Heart left ventricle (tissue), 16 donors: ENCODE measurements at regions not wholly inside any gene's neighbourhood (a gene's known extent, or its start where the extent isn't known, plus 50 kb on each side); places are given as distances from the start of the nearest gene placed in this dataset.
A peak's percentile ranks its signal among the peaks of the same experiment; 100 is the strongest.

Experiments used
- ATAC-seq, 4 donors: fragments of 200-7000 bp; cut with Tn5 transposase; one replicate each; pipeline ENCODE4 v1.9.1; 2020 to 2022; ENCODE audit warnings: moderate library complexity in 4 of 4, mild to moderate bottlenecking in 3 of 4, moderate number of reproducible peaks in 1 of 4
- DNase-seq, 5 donors: peaks; one replicate each; pipeline ENCODE4 v3.0.0-alpha.2; 2020
- H3K27ac ChIP-seq, 12 donors: fragments of 200-600 bp; sonication (generic) in 4 of 12; one replicate each; pipeline versions ENCODE4 v1.5.0 to v1.8.0; 2016 to 2022; ENCODE audit warnings: mild to moderate bottlenecking in 2 of 12
- H3K27me3 ChIP-seq, 9 donors: fragments of 200-600 bp; sonication (generic) in 2 of 9; one replicate each; pipeline versions ENCODE4 v1.5.1 to v1.8.0; 2016 to 2022; ENCODE audit warnings: mild to moderate bottlenecking in 3 of 9
- H3K36me3 ChIP-seq, 9 donors: fragments of 200-600 bp; sonication (generic) in 2 of 9; one replicate each; pipeline versions ENCODE4 v1.5.0 to v1.8.0; 2018 to 2022; ENCODE audit warnings: mild to moderate bottlenecking in 2 of 9
- H3K4me1 ChIP-seq, 12 donors: fragments of 200-600 bp; sonication (generic) in 4 of 12; one replicate each; pipeline versions ENCODE4 v1.5.0 to v1.8.0; 2016 to 2022; ENCODE audit warnings: mild to moderate bottlenecking in 3 of 12
- H3K4me3 ChIP-seq, 12 donors: fragments of 200-600 bp; sonication (generic) in 4 of 12; one replicate each; pipeline versions ENCODE4 v1.5.0 to v1.8.0; 2017 to 2022; ENCODE audit warnings: mild to moderate bottlenecking in 9 of 12, moderate library complexity in 4 of 12
- H3K9me3 ChIP-seq, 12 donors: fragments of 200-600 bp; sonication (generic) in 4 of 12; one replicate each; pipeline versions ENCODE4 v1.5.0 to v1.8.0; 2016 to 2022; ENCODE audit warnings: mild to moderate bottlenecking in 1 of 12
- POLR2A ChIP-seq, 2 donors: fragments of 450-650 bp; IDR thresholded peaks; one replicate each; pipeline ENCODE4 v1.6.1; 2017; ENCODE audit warnings: antibody characterized with exemption in 2 of 2, mild to moderate bottlenecking in 2 of 2, moderate library complexity in 2 of 2
- WGBS, 4 donors: extraction: QIAGEN DNeasy Blood & Tissue Kit in 2 of 4; methylation state at CpG; one replicate each; pipeline versions ENCODE4 v1.1.5 to v1.1.7; 2013 to 2018; 5-methylcytosine and 5-hydroxymethylcytosine counted together
- intact Hi-C, 10 donors: fragments of 100-400 bp; cut with DNase I; formaldehyde crosslinking; loops; one replicate each; pipeline versions ENCODE4 v1.11.1 to v1.14.2; 2022
- TF ChIP-seq, protein P1 (sequence below), 12 donors: fragments of 200-600 bp; sonication (generic) in 4 of 12; IDR thresholded peaks; one replicate each; pipeline versions ENCODE4 v1.5.0 to v1.8.0; 2018 to 2022; ENCODE audit warnings: antibody characterized with exemption in 12 of 12, mild to moderate bottlenecking in 5 of 12
- donor health status: ischemic (EF 13 %, LVEDD 7.1; RV severe dilation, severe dysfunction).
- donor health status: healthy with polysubstance abuse.
- donor health status: DM: no; HTN: yes; CAD: no.
- donor health status: DM: no; HTN: no; CAD: no.
- donor health status: ischemic (EF 25% LVEDD 6.9; RV normal size, moderate dysfunction).
- donor health status: ischemic (EF 25% LVEDD 5.7; RV mildly dilated, moderate dysfunction).
- donor health status: healthy.
- donor health status: DM: yes; HTN: yes; CAD: no.
- donor health status: ischemic (EF 35%, LVEDD 5.7; RV mildly dilated, moderate dysfunction).
- donor health status: nonischemic (EF 11% LVEDD 7.7; RV severe dilation, severe dysfunction).
- donor health status: DM: yes; HTN: yes; CAD: no.
- donor health status: PGD.
- donor health status: ischemic (EF 29% LVEDD 5.4; RV normal size, mild dysfunction).
- donor health status: nonischemic (EF 23%, LVEDD 6.1; RV moderate dilation, normal function).

DNA sequence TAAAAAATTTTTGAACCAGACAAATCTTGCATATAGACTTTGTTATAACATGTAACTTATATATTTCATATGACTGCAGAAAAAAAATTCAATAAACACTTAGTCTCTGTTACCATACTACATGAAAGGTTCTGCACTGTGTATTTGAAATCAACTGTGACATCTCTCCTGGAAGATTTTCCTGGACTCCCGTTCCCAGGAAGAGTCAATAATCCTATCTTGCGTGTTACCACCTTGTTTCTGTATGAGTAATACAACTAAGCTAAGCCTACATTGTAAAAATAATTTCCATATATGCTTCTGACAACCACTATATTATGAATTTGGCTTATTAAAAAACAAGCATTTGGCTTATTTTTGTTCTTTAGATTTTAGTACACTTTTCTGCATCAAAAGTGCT, 665.6 kb upstream of the SOX9 start:
- H3K4me3 ChIP-seq, result no peak overlapping the region
- WGBS, 4 donors, result 65 to 76% (median 71%) methylated on average over 2 of the region's 2 CpGs
- no peak overlapping the region for H3K27ac ChIP-seq
- no peaks in the 10 kb centered on the region for H3K9me3 ChIP-seq
- no peaks in the 10 kb centered on the region for H3K36me3 ChIP-seq
- DNase-seq (no peak), ATAC-seq (no peak)
- TF ChIP-seq, protein P1, sequence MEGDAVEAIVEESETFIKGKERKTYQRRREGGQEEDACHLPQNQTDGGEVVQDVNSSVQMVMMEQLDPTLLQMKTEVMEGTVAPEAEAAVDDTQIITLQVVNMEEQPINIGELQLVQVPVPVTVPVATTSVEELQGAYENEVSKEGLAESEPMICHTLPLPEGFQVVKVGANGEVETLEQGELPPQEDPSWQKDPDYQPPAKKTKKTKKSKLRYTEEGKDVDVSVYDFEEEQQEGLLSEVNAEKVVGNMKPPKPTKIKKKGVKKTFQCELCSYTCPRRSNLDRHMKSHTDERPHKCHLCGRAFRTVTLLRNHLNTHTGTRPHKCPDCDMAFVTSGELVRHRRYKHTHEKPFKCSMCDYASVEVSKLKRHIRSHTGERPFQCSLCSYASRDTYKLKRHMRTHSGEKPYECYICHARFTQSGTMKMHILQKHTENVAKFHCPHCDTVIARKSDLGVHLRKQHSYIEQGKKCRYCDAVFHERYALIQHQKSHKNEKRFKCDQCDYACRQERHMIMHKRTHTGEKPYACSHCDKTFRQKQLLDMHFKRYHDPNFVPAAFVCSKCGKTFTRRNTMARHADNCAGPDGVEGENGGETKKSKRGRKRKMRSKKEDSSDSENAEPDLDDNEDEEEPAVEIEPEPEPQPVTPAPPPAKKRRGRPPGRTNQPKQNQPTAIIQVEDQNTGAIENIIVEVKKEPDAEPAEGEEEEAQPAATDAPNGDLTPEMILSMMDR (IDR thresholded peaks at IDR 0.05), result no peak
- TF ChIP-seq POLR2A (IDR thresholded peaks at IDR 0.05), result no peak
- no peaks in the 10 kb centered on the region for H3K4me1 ChIP-seq
- intact Hi-C loops, result loop anchor here in 2 of 10 donors (10.0 kb wide), 2 partner anchors 330 to 680 kb away; no protein-coding TSS in a partner anchor
- H3K27me3 ChIP-seq, result no peaks in the 10 kb centered on the region

DNA sequence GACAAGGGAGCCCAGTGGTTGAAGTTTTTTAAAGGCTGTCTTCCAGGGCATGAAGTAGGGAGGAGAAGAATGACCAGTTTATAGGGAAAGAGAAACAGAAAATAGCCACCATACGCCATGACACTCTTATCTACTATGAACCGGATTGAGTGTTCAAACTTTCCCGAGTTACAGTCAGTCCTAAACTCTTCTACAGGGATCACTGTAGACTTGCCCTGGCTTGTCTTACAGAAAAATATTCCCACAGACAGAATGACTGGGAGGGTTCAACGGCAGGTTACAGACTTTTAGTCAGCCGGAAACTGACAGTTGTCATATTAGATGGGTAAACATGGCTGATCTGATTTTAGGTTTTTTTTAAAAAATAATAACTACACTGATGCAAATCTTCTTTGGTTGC, 662.5 kb upstream of the SOX9 start:
- intact Hi-C loops, result loop anchor here in 2 of 10 donors (10.0 kb wide), 2 partner anchors 334 to 684 kb away; no protein-coding TSS in a partner anchor
- 72 to 84% (median 77%) methylated on average over 5 of the region's 5 CpGs for WGBS, 4 donors
- TF ChIP-seq, protein P1 (IDR thresholded peaks at IDR 0.05), result no peak
- no peak for TF ChIP-seq POLR2A (IDR thresholded peaks at IDR 0.05)
- ATAC-seq (no peak), DNase-seq (no peak)
- no peak overlapping the region for H3K27ac ChIP-seq
- no peaks in the 10 kb centered on the region for H3K9me3 ChIP-seq
- H3K27me3 ChIP-seq, result no peaks in the 10 kb centered on the region
- no peaks in the 10 kb centered on the region for H3K4me1 ChIP-seq
- no peaks in the 10 kb centered on the region for H3K36me3 ChIP-seq
- no peak overlapping the region for H3K4me3 ChIP-seq

DNA sequence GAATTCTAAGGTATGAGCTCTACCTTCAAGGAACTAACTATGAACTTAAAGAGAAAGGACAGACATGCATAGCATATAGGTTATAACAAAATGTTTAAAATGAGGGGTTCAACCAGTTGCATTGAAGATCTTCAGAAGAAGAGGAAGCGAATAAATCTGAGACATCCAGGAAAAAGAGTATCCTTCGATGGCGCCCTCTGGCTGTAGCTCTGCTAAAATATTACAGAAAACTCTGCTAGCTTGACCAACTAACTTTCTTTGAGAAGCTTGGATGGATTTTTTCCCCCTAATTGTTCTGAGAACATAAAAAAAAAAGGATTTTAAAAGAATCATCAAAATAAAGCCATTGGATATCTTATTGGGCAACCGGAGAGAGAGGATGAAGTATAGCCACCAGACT, 659.9 kb upstream of the SOX9 start:
- WGBS, 4 donors, result 68 to 81% (median 71%) methylated on average over 4 of the region's 4 CpGs
- H3K4me3 ChIP-seq, result no peak overlapping the region
- no peaks in the 10 kb centered on the region for H3K27me3 ChIP-seq
- intact Hi-C loops, result loop anchor here in 7 of 10 donors (5.0 to 10.0 kb wide), 5 partner anchors 336 to 696 kb away; no protein-coding TSS in a partner anchor
- ATAC-seq, result no peak
- no peaks in the 10 kb centered on the region for H3K4me1 ChIP-seq
- no peaks in the 10 kb centered on the region for H3K9me3 ChIP-seq
- H3K27ac ChIP-seq, result no peak overlapping the region
- no peak for DNase-seq
- TF ChIP-seq, protein P1 (IDR thresholded peaks at IDR 0.05), result peak in 9 of 12 donors; percentile 25 to 51 (median 34)
- TF ChIP-seq POLR2A (IDR thresholded peaks at IDR 0.05), result no peak
- no peaks in the 10 kb centered on the region for H3K36me3 ChIP-seq

DNA sequence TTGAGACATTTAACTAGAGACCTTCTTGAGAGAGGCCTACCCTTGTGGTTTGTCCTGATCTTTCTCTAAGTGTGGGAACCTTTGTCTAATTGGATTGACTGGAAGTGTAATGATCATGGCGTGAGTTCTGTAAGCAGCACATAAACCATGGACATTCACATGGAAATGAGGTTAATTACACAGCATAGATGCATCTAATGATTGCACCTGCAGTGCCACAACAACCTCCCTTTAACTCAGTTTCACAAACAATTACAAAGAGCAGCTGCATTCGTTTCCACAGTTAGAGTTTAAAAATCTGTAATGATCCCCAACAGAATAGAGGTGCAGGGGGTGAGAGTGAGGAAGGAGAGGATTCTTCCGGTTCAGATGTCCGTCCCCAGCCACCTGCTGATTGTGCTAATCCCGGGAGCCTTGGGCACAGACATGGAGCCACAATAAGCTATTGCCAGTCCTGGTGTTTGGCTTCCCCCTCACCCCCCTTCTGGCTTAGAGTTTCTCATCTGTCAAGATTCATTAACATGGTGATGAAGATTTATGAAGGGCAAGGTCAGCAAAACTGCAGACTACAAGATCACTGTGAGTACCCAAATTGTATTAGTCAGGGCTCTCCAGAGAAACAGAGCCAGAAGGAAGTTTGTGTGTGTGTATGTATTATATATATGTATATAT, 659.2 kb upstream of the SOX9 start:
- ATAC-seq (no peak), DNase-seq (no peak)
- 79 to 85% (median 83%) methylated on average over 5 of the region's 5 CpGs for WGBS, 4 donors
- intact Hi-C loops, result loop anchor here in 7 of 10 donors (5.0 to 10.0 kb wide), 5 partner anchors 337 to 697 kb away; no protein-coding TSS in a partner anchor
- TF ChIP-seq, protein P1 (IDR thresholded peaks at IDR 0.05), result no peak
- TF ChIP-seq POLR2A (IDR thresholded peaks at IDR 0.05), result no peak
- no peaks in the 10 kb centered on the region for H3K9me3 ChIP-seq
- H3K27me3 ChIP-seq, result no peaks in the 10 kb centered on the region
- H3K36me3 ChIP-seq, result no peaks in the 10 kb centered on the region
- H3K27ac ChIP-seq, result no peak overlapping the region
- no peaks in the 10 kb centered on the region for H3K4me1 ChIP-seq
- H3K4me3 ChIP-seq, result no peak overlapping the region
